A549 (cell line): ENCODE measurements at regions not wholly inside any gene's neighbourhood (a gene's known extent, or its start where the extent isn't known, plus 50 kb on each side); places are given as distances from the start of the nearest gene placed in this dataset.

Experiments
- ATAC-seq, 2 experiments: fragments of 200-7000 bp in 1 of 2; fragments of >200 bp in 1 of 2; cut with Nextera tagmentation in 1 of 2; cut with Tn5 transposase in 1 of 2; 3 replicates each; pipeline versions ENCODE4 v1.8.0 to v1.9.1; 2018 to 2020; ENCODE audit warnings: mild to moderate bottlenecking in 1 of 2, moderate library complexity in 1 of 2
- CTCF ChIA-PET: fragments of 300-600 bp; sonication (Branson Sonifier 250); formaldehyde crosslinking; extraction: SDS; loops from one replicate; lab custom pipeline; 2021; ENCODE audit warnings: antibody characterized with exemption, inconsistent platforms; lab: Yijun Ruan, JAX
- POLR2A ChIA-PET: fragments of 350-600 bp; formaldehyde crosslinking; extraction: SDS; loops from one replicate; lab custom pipeline; 2021; ENCODE audit warnings: antibody characterized with exemption, inconsistent platforms; lab: Yijun Ruan, JAX
- DNase-seq, 2 experiments: peaks; one replicate each; pipeline versions ENCODE4 v3.0.0 to v3.0.0-alpha.2; 2011 to 2016; ENCODE audit warnings: low read depth in 1 of 2, low spot score in 1 of 2
- FAIRE-seq: peaks from 2 replicates; lab custom pipeline; 2011; peaks lifted over from hg19 to GRCh38; lab: Jason Lieb, UNC
- H3K27ac ChIP-seq, 2 experiments: fragments of >200 bp; sonication (Bioruptor Twin); formaldehyde crosslinking; 3 replicates each; pipeline ENCODE4 v1.5.1; 2016 to 2017
- H3K4me1 ChIP-seq: fragments of >200 bp; sonication (Bioruptor Twin); formaldehyde crosslinking; 3 replicates; pipeline ENCODE4 v1.6.1; 2016
- H3K4me2 ChIP-seq: fragments of >200 bp; sonication (Bioruptor Twin); formaldehyde crosslinking; 3 replicates; pipeline ENCODE4 v1.6.1; 2016
- H3K4me3 ChIP-seq: fragments of >200 bp; sonication (Bioruptor Twin); formaldehyde crosslinking; 3 replicates; pipeline ENCODE4 v1.5.1; 2016
- H3K9me3 ChIP-seq: fragments of >200 bp; sonication (Bioruptor Twin); formaldehyde crosslinking; 3 replicates; pipeline ENCODE4 v1.6.1; 2016
- BHLHE40 ChIP-seq: IDR thresholded peaks from 2 replicates; pipeline ENCODE4 v1.6.1; 2012; ENCODE audit warnings: low read depth, low read length, inconsistent platforms
- CBX8 ChIP-seq: fragments of 200-600 bp; sonication (generic); IDR thresholded peaks from 2 replicates; pipeline ENCODE4 v1.6.1; 2016
- CEBPB ChIP-seq, 2 experiments: fragments of >200 bp in 1 of 2; sonication (Bioruptor Twin) in 1 of 2; formaldehyde crosslinking in 1 of 2; IDR thresholded peaks; 2 replicates each; pipeline ENCODE4 v1.6.1; 2012 to 2016
- CHD2 ChIP-seq: fragments of 150-350 bp; IDR thresholded peaks from 2 replicates; pipeline ENCODE4 v1.6.1; 2014; ENCODE audit warnings: low read length; ENCODE audit not compliant: partially characterized antibody
- EHMT2 ChIP-seq: fragments of 200-600 bp; sonication (generic); IDR thresholded peaks from 2 replicates; pipeline ENCODE4 v1.6.1; 2016; ENCODE audit warnings: antibody characterized with exemption, low read depth, mild to moderate bottlenecking, moderate library complexity
- FOXS1 ChIP-seq: fragments of 250-450 bp; sonication (Bioruptor Pico); IDR thresholded peaks from 2 replicates; pipeline ENCODE4 v1.5.0; 2020; ENCODE audit warnings: mild to moderate bottlenecking, moderate library complexity
- GATA3 ChIP-seq: IDR thresholded peaks from 2 replicates; pipeline ENCODE4 v1.6.1; 2012; ENCODE audit warnings: borderline replicate concordance
- HDAC2 ChIP-seq: fragments of 200-600 bp; sonication (generic); IDR thresholded peaks from 2 replicates; pipeline ENCODE4 v1.6.1; 2016
- HOXA7 ChIP-seq: fragments of 250-450 bp; sonication (Bioruptor Pico); IDR thresholded peaks from 2 replicates; pipeline ENCODE4 v1.5.0; 2020; ENCODE audit warnings: mild to moderate bottlenecking, moderate library complexity
- JUN ChIP-seq, 2 experiments: fragments of >200 bp; sonication (Bioruptor Twin); formaldehyde crosslinking; IDR thresholded peaks; 2 replicates in 1 of 2; 3 replicates in 1 of 2; pipeline ENCODE4 v1.6.1; 2016 to 2017
- KDM1A ChIP-seq: fragments of 200-600 bp; sonication (generic); IDR thresholded peaks from 2 replicates; pipeline ENCODE4 v1.6.1; 2016; ENCODE audit warnings: low read depth, mild to moderate bottlenecking
- MAZ ChIP-seq: fragments of 150-350 bp; IDR thresholded peaks from 2 replicates; pipeline ENCODE4 v1.6.1; 2014; ENCODE audit warnings: antibody characterized with exemption, low read depth, low read length, borderline replicate concordance
- NFE2L2 ChIP-seq: fragments of 150-350 bp; conservative IDR thresholded peaks from 2 replicates; pipeline ENCODE4 v1.6.1; 2014; ENCODE audit warnings: low read length
- NPAS2 ChIP-seq: fragments of 250-450 bp; sonication (Bioruptor Pico); IDR thresholded peaks from 2 replicates; pipeline ENCODE4 v1.8.0; 2022; ENCODE audit warnings: mild to moderate bottlenecking, moderate library complexity, borderline replicate concordance
- RCOR1 ChIP-seq: fragments of 150-350 bp; IDR thresholded peaks from 2 replicates; pipeline ENCODE4 v1.6.1; 2014; ENCODE audit warnings: antibody characterized with exemption, low read length, low read depth
- RFX5 ChIP-seq: fragments of 450-650 bp; IDR thresholded peaks from 2 replicates; pipeline ENCODE4 v1.7.1; 2014; ENCODE audit warnings: antibody characterized with exemption, mild to moderate bottlenecking, moderate library complexity
- SMC3 ChIP-seq: fragments of >200 bp; sonication (Bioruptor Twin); formaldehyde crosslinking; IDR thresholded peaks from 3 replicates; pipeline ENCODE4 v1.6.1; 2018; ENCODE audit warnings: inconsistent platforms
- ZFP36 ChIP-seq: fragments of 450-650 bp; IDR thresholded peaks from 2 replicates; pipeline ENCODE4 v1.6.1; 2014; ENCODE audit warnings: borderline replicate concordance; ENCODE audit not compliant: partially characterized antibody
- ZNF302 ChIP-seq: fragments of 250-450 bp; sonication (Bioruptor Pico); IDR thresholded peaks from 2 replicates; pipeline ENCODE4 v1.9.0; 2021; ENCODE audit warnings: inconsistent platforms, mild to moderate bottlenecking, moderate library complexity
- ZSCAN20 ChIP-seq: fragments of 250-450 bp; sonication (Bioruptor Pico); IDR thresholded peaks from 2 replicates; pipeline ENCODE4 v1.8.0; 2022; ENCODE audit warnings: mild to moderate bottlenecking, moderate library complexity
- WGBS: methylation state at CpG from one replicate; pipeline ENCODE4 v1.1.6; 2017; ENCODE audit errors: missing lambda C conversion rate; 5-methylcytosine and 5-hydroxymethylcytosine counted together
- TF ChIP-seq, protein P1 (sequence below): fragments of 450-650 bp; IDR thresholded peaks from 2 replicates; pipeline ENCODE4 v1.6.1; 2014; ENCODE audit warnings: antibody characterized with exemption
- TF ChIP-seq, protein P2 (sequence below): fragments of >200 bp; sonication (Bioruptor Twin); formaldehyde crosslinking; IDR thresholded peaks from 3 replicates; pipeline ENCODE4 v1.6.1; 2016
- TF ChIP-seq, protein P3 (sequence below): fragments of 200-600 bp; sonication (generic); IDR thresholded peaks from 2 replicates; pipeline ENCODE4 v1.6.1; 2016; ENCODE audit warnings: antibody characterized with exemption, mild to moderate bottlenecking, moderate library complexity
- TF ChIP-seq, protein P4 (sequence below): IDR thresholded peaks from 2 replicates; pipeline ENCODE4 v1.6.1; 2012
- TF ChIP-seq, protein P5 (sequence below): fragments of 150-350 bp; IDR thresholded peaks from 2 replicates; pipeline ENCODE4 v1.6.1; 2014; ENCODE audit warnings: low read depth, mild to moderate bottlenecking, low read length
- TF ChIP-seq, protein P6 (sequence below): fragments of 250-450 bp; sonication (Bioruptor Pico); IDR thresholded peaks from 2 replicates; pipeline ENCODE4 v1.5.0; 2020; ENCODE audit warnings: low read depth, mild to moderate bottlenecking, moderate library complexity
- TF ChIP-seq, protein P7 (sequence below): fragments of >200 bp; sonication (Bioruptor Twin); formaldehyde crosslinking; IDR thresholded peaks from 2 replicates; pipeline ENCODE4 v1.6.1; 2016

DNA sequence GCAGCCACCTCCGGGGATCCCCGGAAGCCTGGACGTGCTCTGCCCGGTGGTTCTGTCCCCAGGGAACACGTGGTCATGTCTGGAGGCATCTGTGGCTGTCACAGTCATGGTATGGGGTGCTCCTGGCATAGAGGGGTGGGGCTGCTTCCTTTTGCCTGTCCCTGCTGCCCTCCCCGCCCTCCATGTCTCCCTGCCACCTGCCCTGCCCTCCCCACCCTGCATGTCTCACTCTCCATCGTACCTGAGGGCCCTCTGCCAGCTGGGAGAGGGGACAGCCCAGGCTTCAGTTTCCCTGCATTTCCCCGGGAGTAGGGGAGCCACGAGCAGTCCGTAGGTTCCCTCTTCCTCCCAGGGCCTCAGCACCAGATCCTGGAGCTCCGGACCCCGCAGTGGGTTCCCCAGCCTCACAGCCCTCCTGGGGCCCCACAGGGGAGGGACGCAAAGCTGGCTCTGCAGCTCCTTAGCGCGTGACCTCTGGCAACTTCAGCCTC, 90.0 kb upstream of the CTDP1 start:
- Histone ChIP-seq H3K9me3 (no peaks in the 10 kb centered on the region; the same call in 2 of the 3 replicates), H3K4me1 (no peaks in the 10 kb centered on the region), H3K4me3 (no peak overlapping the region), H3K4me2 (no peak overlapping the region), H3K27ac (no peak overlapping the region)
- DNase-seq: no peak
- FAIRE-seq: no peak
- no peak for ATAC-seq
- ChIA-PET CTCF (no interaction called here), POLR2A (no interaction called here)
- TF ChIP-seq HDAC2: no peak
- TF ChIP-seq HOXA7 (CRISPR knock-in tag): no peak
- TF ChIP-seq GATA3: no peak
- TF ChIP-seq, protein P1, sequence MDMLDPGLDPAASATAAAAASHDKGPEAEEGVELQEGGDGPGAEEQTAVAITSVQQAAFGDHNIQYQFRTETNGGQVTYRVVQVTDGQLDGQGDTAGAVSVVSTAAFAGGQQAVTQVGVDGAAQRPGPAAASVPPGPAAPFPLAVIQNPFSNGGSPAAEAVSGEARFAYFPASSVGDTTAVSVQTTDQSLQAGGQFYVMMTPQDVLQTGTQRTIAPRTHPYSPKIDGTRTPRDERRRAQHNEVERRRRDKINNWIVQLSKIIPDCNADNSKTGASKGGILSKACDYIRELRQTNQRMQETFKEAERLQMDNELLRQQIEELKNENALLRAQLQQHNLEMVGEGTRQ: no peak
- no peak for TF ChIP-seq KDM1A
- no peak for TF ChIP-seq ZNF302
- TF ChIP-seq FOXS1: no peak
- TF ChIP-seq, protein P2, sequence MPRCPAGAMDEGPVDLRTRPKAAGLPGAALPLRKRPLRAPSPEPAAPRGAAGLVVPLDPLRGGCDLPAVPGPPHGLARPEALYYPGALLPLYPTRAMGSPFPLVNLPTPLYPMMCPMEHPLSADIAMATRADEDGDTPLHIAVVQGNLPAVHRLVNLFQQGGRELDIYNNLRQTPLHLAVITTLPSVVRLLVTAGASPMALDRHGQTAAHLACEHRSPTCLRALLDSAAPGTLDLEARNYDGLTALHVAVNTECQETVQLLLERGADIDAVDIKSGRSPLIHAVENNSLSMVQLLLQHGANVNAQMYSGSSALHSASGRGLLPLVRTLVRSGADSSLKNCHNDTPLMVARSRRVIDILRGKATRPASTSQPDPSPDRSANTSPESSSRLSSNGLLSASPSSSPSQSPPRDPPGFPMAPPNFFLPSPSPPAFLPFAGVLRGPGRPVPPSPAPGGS: no peak
- no peak for TF ChIP-seq JUN (IDR thresholded peaks at IDR 0.05)
- TF ChIP-seq CBX8: no peak
- TF ChIP-seq NFE2L2: no peak
- TF ChIP-seq ZFP36: no peak
- TF ChIP-seq SMC3: no peak
- no peak for TF ChIP-seq EHMT2
- no peak for TF ChIP-seq ZSCAN20
- TF ChIP-seq NPAS2: no peak
- WGBS: 73% methylated on average over 5 of the region's 15 CpGs

DNA sequence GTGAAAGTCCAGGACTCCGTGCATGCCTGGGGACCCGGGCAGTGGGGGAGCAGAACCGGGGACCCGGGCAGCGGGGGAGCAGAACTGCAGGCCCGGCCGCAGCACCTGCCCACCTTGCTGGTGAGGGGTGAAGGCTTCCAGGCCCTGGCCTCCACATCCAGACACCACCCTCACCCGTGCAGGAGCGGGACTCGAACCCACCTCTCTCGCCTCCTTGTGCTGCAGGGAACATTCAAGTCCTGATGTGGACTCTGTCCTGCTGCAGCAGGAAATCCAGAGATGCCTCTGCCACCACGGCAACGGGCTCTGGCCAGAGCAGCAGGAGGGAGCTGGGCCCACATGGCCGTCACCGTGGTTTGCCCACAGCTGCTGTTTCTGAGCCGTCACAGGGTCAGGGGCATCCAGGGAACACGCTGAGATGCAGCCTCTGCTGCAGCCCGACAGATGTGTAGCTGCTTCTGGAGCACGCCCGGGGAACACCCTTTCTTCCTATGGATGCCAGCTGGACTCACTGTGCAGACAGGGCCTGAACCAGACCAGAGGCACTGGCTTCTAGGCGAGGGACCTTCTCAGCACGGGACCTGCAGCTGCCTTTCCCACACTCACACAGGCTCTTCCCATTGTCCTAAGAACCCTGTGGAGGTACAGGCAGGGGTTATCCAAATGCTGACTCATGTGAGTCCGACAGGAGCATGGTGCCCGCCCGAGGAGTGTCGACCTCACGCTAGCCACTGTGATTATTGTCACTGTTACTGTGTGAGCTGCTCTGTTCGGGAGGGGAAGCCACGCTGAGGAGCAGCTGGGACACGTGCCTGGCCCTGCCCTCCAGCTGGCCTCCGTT, 89.2 kb upstream of the CTDP1 start:
- Histone ChIP-seq H3K4me1 (no peaks in the 10 kb centered on the region), H3K4me2 (no peak overlapping the region), H3K4me3 (no peak overlapping the region), H3K9me3 (no peaks in the 10 kb centered on the region; the same call in 2 of the 3 replicates), H3K27ac (no peak overlapping the region)
- POLR2A ChIA-PET: no interaction called here
- DNase-seq: no peak
- no peak for FAIRE-seq
- CTCF ChIA-PET: no interaction called here
- 65% methylated on average over 10 of the region's 31 CpGs for WGBS
- no peak; a peak in 1 of 6 replicates for ATAC-seq
- no peak for TF ChIP-seq NFE2L2
- no peak for TF ChIP-seq CEBPB (IDR thresholded peaks at IDR 0.05)
- no peak for TF ChIP-seq CHD2
- TF ChIP-seq, protein P3, sequence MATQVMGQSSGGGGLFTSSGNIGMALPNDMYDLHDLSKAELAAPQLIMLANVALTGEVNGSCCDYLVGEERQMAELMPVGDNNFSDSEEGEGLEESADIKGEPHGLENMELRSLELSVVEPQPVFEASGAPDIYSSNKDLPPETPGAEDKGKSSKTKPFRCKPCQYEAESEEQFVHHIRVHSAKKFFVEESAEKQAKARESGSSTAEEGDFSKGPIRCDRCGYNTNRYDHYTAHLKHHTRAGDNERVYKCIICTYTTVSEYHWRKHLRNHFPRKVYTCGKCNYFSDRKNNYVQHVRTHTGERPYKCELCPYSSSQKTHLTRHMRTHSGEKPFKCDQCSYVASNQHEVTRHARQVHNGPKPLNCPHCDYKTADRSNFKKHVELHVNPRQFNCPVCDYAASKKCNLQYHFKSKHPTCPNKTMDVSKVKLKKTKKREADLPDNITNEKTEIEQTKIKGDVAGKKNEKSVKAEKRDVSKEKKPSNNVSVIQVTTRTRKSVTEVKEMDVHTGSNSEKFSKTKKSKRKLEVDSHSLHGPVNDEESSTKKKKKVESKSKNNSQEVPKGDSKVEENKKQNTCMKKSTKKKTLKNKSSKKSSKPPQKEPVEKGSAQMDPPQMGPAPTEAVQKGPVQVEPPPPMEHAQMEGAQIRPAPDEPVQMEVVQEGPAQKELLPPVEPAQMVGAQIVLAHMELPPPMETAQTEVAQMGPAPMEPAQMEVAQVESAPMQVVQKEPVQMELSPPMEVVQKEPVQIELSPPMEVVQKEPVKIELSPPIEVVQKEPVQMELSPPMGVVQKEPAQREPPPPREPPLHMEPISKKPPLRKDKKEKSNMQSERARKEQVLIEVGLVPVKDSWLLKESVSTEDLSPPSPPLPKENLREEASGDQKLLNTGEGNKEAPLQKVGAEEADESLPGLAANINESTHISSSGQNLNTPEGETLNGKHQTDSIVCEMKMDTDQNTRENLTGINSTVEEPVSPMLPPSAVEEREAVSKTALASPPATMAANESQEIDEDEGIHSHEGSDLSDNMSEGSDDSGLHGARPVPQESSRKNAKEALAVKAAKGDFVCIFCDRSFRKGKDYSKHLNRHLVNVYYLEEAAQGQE: no peak
- no peak for TF ChIP-seq MAZ
- TF ChIP-seq, protein P4, sequence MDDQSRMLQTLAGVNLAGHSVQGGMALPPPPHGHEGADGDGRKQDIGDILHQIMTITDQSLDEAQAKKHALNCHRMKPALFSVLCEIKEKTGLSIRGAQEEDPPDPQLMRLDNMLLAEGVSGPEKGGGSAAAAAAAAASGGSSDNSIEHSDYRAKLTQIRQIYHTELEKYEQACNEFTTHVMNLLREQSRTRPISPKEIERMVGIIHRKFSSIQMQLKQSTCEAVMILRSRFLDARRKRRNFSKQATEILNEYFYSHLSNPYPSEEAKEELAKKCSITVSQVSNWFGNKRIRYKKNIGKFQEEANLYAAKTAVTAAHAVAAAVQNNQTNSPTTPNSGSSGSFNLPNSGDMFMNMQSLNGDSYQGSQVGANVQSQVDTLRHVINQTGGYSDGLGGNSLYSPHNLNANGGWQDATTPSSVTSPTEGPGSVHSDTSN: no peak
- TF ChIP-seq FOXS1: no peak
- TF ChIP-seq RCOR1: no peak
- TF ChIP-seq HOXA7 (CRISPR knock-in tag): no peak
- no peak for TF ChIP-seq BHLHE40
- TF ChIP-seq, protein P5, sequence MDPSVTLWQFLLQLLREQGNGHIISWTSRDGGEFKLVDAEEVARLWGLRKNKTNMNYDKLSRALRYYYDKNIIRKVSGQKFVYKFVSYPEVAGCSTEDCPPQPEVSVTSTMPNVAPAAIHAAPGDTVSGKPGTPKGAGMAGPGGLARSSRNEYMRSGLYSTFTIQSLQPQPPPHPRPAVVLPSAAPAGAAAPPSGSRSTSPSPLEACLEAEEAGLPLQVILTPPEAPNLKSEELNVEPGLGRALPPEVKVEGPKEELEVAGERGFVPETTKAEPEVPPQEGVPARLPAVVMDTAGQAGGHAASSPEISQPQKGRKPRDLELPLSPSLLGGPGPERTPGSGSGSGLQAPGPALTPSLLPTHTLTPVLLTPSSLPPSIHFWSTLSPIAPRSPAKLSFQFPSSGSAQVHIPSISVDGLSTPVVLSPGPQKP: no peak
- TF ChIP-seq, protein P6, sequence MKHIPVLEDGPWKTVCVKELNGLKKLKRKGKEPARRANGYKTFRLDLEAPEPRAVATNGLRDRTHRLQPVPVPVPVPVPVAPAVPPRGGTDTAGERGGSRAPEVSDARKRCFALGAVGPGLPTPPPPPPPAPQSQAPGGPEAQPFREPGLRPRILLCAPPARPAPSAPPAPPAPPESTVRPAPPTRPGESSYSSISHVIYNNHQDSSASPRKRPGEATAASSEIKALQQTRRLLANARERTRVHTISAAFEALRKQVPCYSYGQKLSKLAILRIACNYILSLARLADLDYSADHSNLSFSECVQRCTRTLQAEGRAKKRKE (CRISPR knock-in tag): no peak
- TF ChIP-seq, protein P7, sequence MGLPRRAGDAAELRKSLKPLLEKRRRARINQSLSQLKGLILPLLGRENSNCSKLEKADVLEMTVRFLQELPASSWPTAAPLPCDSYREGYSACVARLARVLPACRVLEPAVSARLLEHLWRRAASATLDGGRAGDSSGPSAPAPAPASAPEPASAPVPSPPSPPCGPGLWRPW: no peak
- TF ChIP-seq RFX5: no peak
- TF ChIP-seq ZFP36: no peak
